Mesodermal cell (in vitro differentiated cells): ENCODE measurements at regions not wholly inside any gene's neighbourhood (a gene's known extent, or its start where the extent isn't known, plus 50 kb on each side); places are given as distances from the start of the nearest gene placed in this dataset.
"Not testable (repeated sequence)": the region's sequence is repeated elsewhere in the genome, so short reads cannot be mapped to it uniquely, and the experiment has no call there.

ENCODE experiments used
- H3K27ac ChIP-seq: 2 replicates; pipeline ENCODE4 v1.7.0; 2013; ENCODE audit warnings: mild to moderate bottlenecking, low read depth, low read length, moderate library complexity; ENCODE audit not compliant: severe bottlenecking
- H3K36me3 ChIP-seq: 2 replicates; pipeline ENCODE4 v1.7.1; 2013; ENCODE audit warnings: mild to moderate bottlenecking, low read length, moderate library complexity; ENCODE audit not compliant: control insufficient read depth, insufficient read depth
- H3K4me1 ChIP-seq: one replicate; pipeline ENCODE4 v1.7.1; 2013; ENCODE audit warnings: mild to moderate bottlenecking, low read length; ENCODE audit not compliant: insufficient read depth, control insufficient read depth, poor library complexity, severe bottlenecking
- H3K4me3 ChIP-seq: 2 replicates; pipeline ENCODE4 v1.7.0; 2013; ENCODE audit warnings: low read length, control low read depth, mild to moderate bottlenecking; ENCODE audit not compliant: insufficient read depth, poor library complexity, severe bottlenecking; ENCODE audit errors: extremely low read depth
- H3K9me3 ChIP-seq: 2 replicates; pipeline ENCODE4 v1.7.1; 2013; ENCODE audit warnings: mild to moderate bottlenecking, low read length, moderate library complexity; ENCODE audit not compliant: control insufficient read depth
- WGBS, 2 experiments: methylation state at CpG; one replicate each; pipeline ENCODE4 v1.1.5; 2013; ENCODE audit warnings: missing lambda C conversion rate in 2 of 2; ENCODE audit not compliant: insufficient coverage in 2 of 2; 5-methylcytosine and 5-hydroxymethylcytosine counted together

DNA sequence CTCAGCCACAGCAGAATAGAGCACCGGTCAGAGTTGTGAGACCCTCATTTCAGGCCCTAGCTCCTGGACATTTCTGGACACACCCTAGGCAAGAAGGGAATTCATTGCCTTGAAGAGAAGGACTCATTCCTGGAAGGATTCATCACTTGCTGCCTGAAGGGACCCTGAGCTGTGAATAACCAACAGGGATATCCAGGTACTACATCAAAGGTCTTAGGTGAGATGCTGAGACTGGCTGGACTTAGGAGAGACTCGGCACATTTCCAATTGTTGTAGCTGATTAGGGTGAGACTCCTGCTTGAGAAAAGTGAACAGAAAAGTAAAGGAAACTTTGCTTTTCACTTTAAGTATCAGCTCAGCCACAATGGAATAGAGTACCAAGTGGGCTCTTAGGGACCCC lies 208.1 kb upstream of the CDKN2B start:
- Histone ChIP-seq H3K27ac (no peak overlapping the region), H3K9me3 (no peaks in the 10 kb centered on the region), H3K4me3 (no peak overlapping the region), H3K4me1 (peaks cover 11% of the 10 kb centered on the region), H3K36me3 (no peaks in the 10 kb centered on the region)
- 92 to 100% methylated on average over 2 of the region's 2 CpGs for WGBS, 2 experiments

DNA sequence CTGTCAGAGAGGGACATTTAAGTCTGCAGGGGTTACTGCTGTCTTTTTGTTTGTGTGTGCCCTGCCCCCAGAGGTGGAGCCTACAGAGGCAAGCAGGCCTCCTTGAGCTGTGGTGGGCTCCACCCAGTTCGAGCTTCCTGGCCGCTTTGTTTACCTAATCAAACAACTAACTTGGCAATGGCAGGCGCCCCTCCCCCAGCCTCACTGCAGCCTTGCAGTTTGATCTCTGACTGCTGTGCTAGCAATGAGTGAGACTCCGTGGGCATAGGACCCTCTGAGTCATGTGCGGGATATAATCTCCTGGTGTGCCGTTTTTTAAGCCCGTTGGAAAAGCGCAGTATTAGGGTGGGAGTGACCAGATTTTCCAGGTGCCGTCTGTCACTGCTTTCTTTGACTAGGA lies 216.8 kb upstream of the CDKN2B start:
- not testable (repeated sequence) for H3K4me1 ChIP-seq, H3K36me3 ChIP-seq, H3K27ac ChIP-seq, H3K4me3 ChIP-seq
- 93 to 95% methylated on average over 4 to 9 of the region's 9 CpGs for WGBS, 2 experiments
- peaks cover 19% of the 10 kb centered on the region for H3K9me3 ChIP-seq

DNA sequence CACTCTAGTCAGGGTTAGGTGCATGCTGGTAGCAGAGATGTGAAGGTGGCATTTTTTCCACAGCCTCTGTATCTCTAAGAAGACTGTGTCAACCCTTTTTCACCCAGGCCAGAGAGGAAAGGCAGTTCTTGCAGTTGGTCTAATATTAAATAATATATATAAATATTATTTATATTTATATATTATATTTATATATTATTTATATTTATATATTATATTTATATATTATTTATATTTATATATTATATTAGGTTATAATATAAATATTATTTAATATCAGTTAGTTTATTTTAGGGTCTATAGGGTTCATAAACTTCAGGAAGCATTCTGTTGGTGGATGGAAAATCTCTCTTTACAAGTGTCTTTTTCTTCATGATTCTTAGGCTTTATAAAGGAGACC lies 218.6 kb upstream of the DMRTA1 start:
- no peaks in the 10 kb centered on the region for H3K4me1 ChIP-seq
- no peak overlapping the region for H3K4me3 ChIP-seq
- H3K9me3 ChIP-seq: peaks cover 34% of the 10 kb centered on the region
- H3K27ac ChIP-seq: no peak overlapping the region
- no peaks in the 10 kb centered on the region for H3K36me3 ChIP-seq

DNA sequence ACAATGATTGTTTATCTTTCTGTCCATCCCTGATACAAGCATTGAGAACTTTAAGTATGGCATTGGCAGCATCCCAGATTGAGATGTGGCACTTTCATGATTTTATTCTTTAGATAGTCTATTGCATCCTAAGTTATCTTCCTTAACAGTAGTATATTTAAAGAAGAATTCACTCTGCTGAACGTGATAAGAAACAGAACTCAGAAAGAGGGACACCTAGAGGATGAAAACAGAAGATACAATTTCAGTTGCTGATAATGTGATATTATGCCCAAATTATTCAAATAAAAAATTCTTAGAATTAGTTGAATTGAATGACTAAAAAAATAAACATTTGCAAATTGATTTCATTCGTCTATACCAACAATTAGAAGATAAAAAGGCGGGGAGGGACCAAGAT lies 218.1 kb upstream of the DMRTA1 start:
- no peaks in the 10 kb centered on the region for H3K36me3 ChIP-seq
- no peak overlapping the region for H3K27ac ChIP-seq
- no peaks in the 10 kb centered on the region for H3K4me1 ChIP-seq
- 88 to 90% methylated on average over 1 of the region's 3 CpGs for WGBS, 2 experiments
- peaks cover 35% of the 10 kb centered on the region for H3K9me3 ChIP-seq
- no peak overlapping the region for H3K4me3 ChIP-seq

DNA sequence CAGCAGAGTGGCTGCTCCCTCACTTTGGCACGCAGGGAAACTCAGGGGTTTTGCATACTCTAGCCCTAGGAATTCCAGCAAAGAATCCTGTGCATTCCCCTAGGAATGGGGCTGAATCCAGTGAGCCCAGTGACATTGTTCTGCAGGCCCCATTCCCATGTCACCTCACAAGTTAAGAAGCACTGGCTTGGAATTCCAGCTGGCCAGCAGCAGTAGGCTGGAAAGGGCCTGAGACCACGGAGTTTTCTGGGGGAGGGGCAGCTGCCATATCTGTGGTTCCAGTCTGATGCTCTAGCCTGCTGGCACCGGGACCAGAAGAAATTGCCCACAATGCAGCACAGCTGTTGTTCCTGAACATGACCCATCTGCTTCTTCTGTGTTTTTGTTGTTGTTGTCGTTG lies 217.6 kb upstream of the DMRTA1 start:
- Histone ChIP-seq H3K27ac (no peak overlapping the region), H3K4me3 (no peak overlapping the region), H3K36me3 (no peaks in the 10 kb centered on the region), H3K4me1 (no peaks in the 10 kb centered on the region), H3K9me3 (peaks cover 35% of the 10 kb centered on the region)
- WGBS, 2 experiments: 79 to 80% methylated on average over 2 to 4 of the region's 4 CpGs

DNA sequence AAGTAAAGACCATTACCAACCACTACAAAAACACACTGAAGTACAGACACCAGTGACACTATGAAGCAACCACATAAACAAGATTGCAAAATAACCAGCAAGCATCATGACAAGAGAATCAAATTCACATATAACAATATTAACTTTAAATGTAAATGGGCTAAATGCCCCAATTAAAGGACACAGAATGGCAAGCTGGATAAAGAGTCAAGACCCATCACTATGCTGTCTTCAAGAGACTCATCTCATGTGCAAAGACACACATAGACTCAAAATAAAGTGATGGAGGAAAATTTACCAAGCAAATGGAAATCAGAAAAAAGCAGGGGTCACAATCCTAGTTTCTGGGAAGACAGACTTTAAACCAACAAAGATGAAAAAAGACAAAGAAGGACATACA lies 215.3 kb upstream of the DMRTA1 start:
- not testable (repeated sequence) for H3K36me3 ChIP-seq, H3K4me3 ChIP-seq, H3K4me1 ChIP-seq, H3K27ac ChIP-seq
- H3K9me3 ChIP-seq: peaks cover 35% of the 10 kb centered on the region

DNA sequence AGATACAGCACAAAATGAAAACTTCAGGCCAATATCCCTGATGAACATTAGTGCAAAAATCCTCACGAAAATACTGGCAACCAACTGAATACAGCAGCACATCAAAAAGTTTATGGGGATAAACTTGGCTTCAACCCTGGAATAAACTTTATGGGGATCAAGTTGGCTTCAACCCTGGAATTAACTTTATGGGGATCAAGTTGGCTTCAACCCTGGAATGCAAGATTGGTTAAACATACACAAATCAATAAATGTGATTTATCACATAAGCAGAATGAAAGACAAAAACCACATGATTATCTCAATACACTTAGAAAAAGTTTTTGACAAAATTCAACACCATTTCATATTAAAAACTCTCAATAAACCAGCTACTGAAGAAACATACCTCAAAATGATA lies 213.7 kb upstream of the DMRTA1 start:
- peaks cover 35% of the 10 kb centered on the region for H3K9me3 ChIP-seq
- H3K4me3 ChIP-seq: no peak overlapping the region
- H3K27ac ChIP-seq: no peak overlapping the region
- no peaks in the 10 kb centered on the region for H3K36me3 ChIP-seq
- peaks cover 11% of the 10 kb centered on the region for H3K4me1 ChIP-seq
- 100% methylated on average over 1 of the region's 1 CpG; no CpG with 5 or more reads in 1 of the 2 experiments for WGBS, 2 experiments

DNA sequence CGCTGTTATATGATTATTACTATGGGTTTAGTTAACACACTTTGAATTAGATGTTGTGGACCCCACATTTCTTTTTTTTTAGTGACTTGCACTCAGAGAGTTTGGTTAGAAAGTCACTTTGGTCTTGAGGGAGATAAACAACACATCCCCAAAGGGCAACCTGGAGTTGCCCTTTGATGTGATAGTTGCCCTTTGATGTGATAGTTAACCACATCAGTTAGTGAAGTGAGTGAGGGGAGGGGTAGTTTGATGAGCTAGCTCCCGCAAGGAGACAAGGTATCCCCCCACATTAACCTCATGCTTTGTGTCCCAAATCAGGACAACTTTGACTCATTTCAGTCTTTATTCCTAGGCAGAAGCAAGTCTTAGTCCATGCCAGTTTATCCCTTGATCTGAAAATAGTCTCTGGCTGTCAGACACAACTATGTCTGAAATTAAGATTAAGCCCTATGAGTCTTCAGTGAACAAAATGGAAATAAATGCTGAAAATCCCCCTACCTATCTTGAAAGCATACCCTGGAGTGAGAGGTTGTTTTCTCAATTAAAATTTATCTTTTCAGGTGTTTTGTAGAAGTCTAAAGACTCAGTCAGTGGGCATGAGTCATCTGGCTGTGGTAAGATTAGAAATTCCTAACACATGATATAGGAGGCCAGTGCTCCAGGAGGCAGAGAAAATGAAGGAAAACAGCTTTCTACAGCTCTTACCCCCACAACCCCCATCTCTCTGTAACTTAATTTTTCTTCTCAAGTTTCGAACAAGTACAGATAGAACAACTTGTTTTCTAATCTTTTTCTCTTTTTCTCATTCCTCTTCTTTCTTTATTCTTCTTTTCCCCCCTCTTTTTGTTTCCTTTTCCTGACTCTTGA lies 208.9 kb upstream of the DMRTA1 start:
- peaks cover 34% of the 10 kb centered on the region for H3K4me1 ChIP-seq
- H3K36me3 ChIP-seq: no peaks in the 10 kb centered on the region
- H3K4me3 ChIP-seq: no peak overlapping the region
- H3K9me3 ChIP-seq: peaks cover 4% of the 10 kb centered on the region
- WGBS, 2 experiments: 60 to 75% methylated on average over 1 to 2 of the region's 3 CpGs
- peak overlapping the region; percentile 74 for H3K27ac ChIP-seq

DNA sequence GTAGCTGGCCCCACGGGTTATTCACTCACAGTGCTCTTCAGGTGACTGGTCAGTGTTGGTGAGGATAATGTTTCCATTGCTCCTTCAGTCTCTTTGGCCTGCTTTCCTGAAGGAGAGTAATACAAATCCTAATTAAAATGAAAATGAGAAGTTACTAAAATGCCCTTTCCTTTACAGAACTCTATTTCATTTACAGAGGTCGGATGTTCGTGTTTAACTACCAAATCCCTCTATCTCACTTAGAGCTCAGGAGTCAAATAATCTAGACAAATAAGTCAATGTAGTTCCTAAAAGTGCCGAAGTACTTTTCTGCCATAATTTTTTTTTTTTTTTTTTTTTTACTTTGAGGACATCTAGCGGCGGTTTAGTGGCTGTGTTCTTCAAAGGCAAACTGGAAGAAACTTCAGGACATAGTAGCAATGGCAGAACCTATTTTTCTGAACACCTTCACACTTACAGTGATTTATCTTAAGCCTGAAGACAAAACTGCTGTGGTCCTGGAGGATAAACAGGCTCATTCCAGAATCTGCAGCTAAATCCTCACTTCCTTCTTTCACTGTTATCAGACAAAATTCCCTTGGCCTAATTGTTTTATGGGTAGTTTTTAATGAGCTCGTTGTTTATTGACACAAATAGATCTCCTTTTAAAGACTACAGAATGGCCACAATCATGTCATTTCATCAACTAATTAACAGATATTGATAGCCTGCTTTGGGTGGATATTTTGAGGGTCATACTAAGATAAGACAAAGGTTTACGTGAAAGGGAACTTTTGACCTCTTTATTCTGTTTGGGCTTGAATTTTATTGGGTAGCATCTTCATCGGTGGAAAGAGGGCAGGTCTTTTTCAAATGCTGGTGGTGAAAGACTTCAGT lies 207.6 kb upstream of the DMRTA1 start:
- 40 to 44% methylated on average over 2 of the region's 9 CpGs for WGBS, 2 experiments
- Histone ChIP-seq H3K9me3 (no peaks in the 10 kb centered on the region), H3K4me1 (peaks cover 44% of the 10 kb centered on the region), H3K4me3 (no peak overlapping the region), H3K36me3 (no peaks in the 10 kb centered on the region), H3K27ac (peak overlapping the region; percentile 74)

DNA sequence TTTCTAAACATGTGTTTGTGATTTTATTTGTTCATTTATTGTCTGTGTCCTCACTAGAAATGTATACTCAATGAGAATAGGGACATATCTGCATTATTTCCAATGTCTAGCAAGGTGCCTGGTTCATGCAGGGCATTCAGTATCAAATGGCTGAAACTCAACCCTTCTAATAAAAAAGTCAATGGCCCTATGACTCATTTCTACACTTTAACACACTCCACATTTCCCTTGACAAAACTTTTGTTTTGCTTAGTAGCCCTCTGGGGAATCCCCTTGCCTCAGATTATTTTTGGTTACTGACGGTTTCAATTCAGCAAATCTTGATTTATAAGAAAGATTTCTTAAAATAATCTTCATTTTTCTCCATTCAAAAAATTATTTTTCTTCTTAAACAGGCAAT lies 206.0 kb upstream of the DMRTA1 start:
- WGBS, 2 experiments: no CpG with 5 or more reads among the region's 1 CpG
- peaks cover 44% of the 10 kb centered on the region for H3K4me1 ChIP-seq
- H3K27ac ChIP-seq: no peak overlapping the region
- H3K9me3 ChIP-seq: no peaks in the 10 kb centered on the region
- H3K36me3 ChIP-seq: no peaks in the 10 kb centered on the region
- no peak overlapping the region for H3K4me3 ChIP-seq

DNA sequence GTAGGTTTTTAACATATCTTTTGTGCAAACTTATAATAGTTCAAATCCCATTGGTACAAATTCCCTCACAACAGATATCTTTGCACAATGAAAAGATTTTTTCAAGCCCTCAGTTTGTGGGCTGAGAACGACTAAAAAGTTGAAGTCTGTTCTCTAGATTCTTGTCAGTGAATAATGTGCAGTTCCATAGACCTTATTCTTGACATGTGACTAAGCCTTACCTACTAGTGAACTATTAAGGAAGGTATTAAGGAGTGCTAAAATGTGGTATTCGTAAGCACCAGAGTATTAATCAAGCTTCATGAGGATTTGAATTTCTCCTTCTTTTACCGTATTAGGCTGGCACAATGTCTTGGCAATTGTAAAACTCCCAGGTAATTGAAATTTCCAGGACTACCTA lies 205.6 kb upstream of the DMRTA1 start:
- no peaks in the 10 kb centered on the region for H3K36me3 ChIP-seq
- H3K27ac ChIP-seq: no peak overlapping the region
- peaks cover 44% of the 10 kb centered on the region for H3K4me1 ChIP-seq
- H3K4me3 ChIP-seq: no peak overlapping the region
- no peaks in the 10 kb centered on the region for H3K9me3 ChIP-seq
- 93% methylated on average over 2 of the region's 3 CpGs; no CpG with 5 or more reads in 1 of the 2 experiments for WGBS, 2 experiments
